ENCODE measurements at regions not wholly inside any gene's neighbourhood (a gene's known extent, or its start where the extent isn't known, plus 50 kb on each side); places are given as distances from the start of the nearest gene placed in this dataset.

- TF ChIP-seq CHD7 (IDR thresholded peaks at IDR 0.05; ENCODE audit: insufficient replicate concordance, low read length) (no peak), TAF1 (IDR thresholded peaks at IDR 0.05; ENCODE audit: low read depth, low read length) (no peak), SUZ12 (IDR thresholded peaks at IDR 0.05; ENCODE audit: low read length) (no peak), CEBPB (IDR thresholded peaks at IDR 0.05; ENCODE audit: low read depth, low read length) (no peak), SIN3A (conservative IDR thresholded peaks at IDR 0.05 in 1 of 2, IDR thresholded peaks at IDR 0.05 in 1 of 2; ENCODE audit: low read depth in 1 of 2, low read length in 2 of 2) (no peak)
These were observed 700.2 kb downstream of the TYW1 start (continued) for GRCh38 chr7:67696878-67697277.

Measured in H1 (cell line).